HG03135 (cell line): ENCODE measurements at regions not wholly inside any gene's neighbourhood (a gene's known extent, or its start where the extent isn't known, plus 50 kb on each side); places are given as distances from the start of the nearest gene placed in this dataset.
"Not testable (repeated sequence)": the region's sequence is repeated elsewhere in the genome, so short reads cannot be mapped to it uniquely, and the experiment has no call there.

ENCODE experiments used
- ATAC-seq: cut with Tn5 transposase; IDR thresholded peaks from one replicate; pipeline ENCODE4 v1.9.1; 2021; ENCODE audit warnings: mild to moderate bottlenecking, moderate library complexity; ENCODE audit not compliant: unreplicated experiment

- no peak for ATAC-seq
Measured at GRCh38 chr2:16396171-16396570, 269.5 kb downstream of the CYRIA start.

- ATAC-seq = no peak
Measured at GRCh38 chr2:16395601-16396000, 270.0 kb downstream of the CYRIA start.

- ATAC-seq = no peak
Measured at GRCh38 chr2:16394986-16395550, 270.6 kb downstream of the CYRIA start.

- no peak for ATAC-seq
Measured at GRCh38 chr2:16394072-16394985, 271.3 kb downstream of the CYRIA start.

GRCh38 chr2:16393500-16394071 lies 272.0 kb downstream of the CYRIA start:
- no peak for ATAC-seq

- ATAC-seq = no peak
Measured at GRCh38 chr2:16392647-16393499, 272.8 kb downstream of the CYRIA start.

GRCh38 chr2:16391986-16392385 lies 273.6 kb downstream of the CYRIA start:
- ATAC-seq = no peak

- ATAC-seq = no peak
Measured at GRCh38 chr2:16390561-16390960, 275.1 kb downstream of the CYRIA start.

- ATAC-seq = no peak
Measured at GRCh38 chr2:16389611-16390010, 276.0 kb downstream of the CYRIA start.

GRCh38 chr2:16388199-16388830 lies 277.3 kb downstream of the CYRIA start:
- ATAC-seq = not testable (repeated sequence)

- no peak for ATAC-seq
Measured at GRCh38 chr2:16387461-16387984, 278.1 kb downstream of the CYRIA start.

- ATAC-seq = no peak
Measured at GRCh38 chr2:16386431-16386830, 279.2 kb downstream of the CYRIA start.

GRCh38 chr2:16386031-16386430 lies 279.6 kb downstream of the CYRIA start:
- ATAC-seq = no peak

GRCh38 chr2:16385341-16385740 lies 280.3 kb downstream of the CYRIA start:
- no peak for ATAC-seq

- no peak for ATAC-seq
Measured at GRCh38 chr2:16383411-16383810, 282.2 kb downstream of the CYRIA start.

- no peak for ATAC-seq
Measured at GRCh38 chr2:16382451-16382850, 283.2 kb downstream of the CYRIA start.

- ATAC-seq = no peak
Measured at GRCh38 chr2:16381511-16381910, 284.1 kb downstream of the CYRIA start.

GRCh38 chr2:16379901-16380300 lies 285.7 kb downstream of the CYRIA start:
- ATAC-seq = not testable (repeated sequence)

- ATAC-seq = not testable (repeated sequence)
Measured at GRCh38 chr2:16379061-16379460, 286.6 kb downstream of the CYRIA start.

- ATAC-seq = no peak
Measured at GRCh38 chr2:16378031-16378430, 287.6 kb downstream of the CYRIA start.
